Common myeloid progenitor, CD34-positive (primary cell): ENCODE measurements at regions not wholly inside any gene's neighbourhood (a gene's known extent, or its start where the extent isn't known, plus 50 kb on each side); places are given as distances from the start of the nearest gene placed in this dataset.

ENCODE experiments used
- CTCF ChIA-PET: fragments of 350-600 bp; sonication (Branson Sonifier 250); formaldehyde crosslinking; loops from one replicate; lab custom pipeline; 2021; ENCODE audit warnings: antibody characterized with exemption; lab: Charles Lee
- POLR2A ChIA-PET: fragments of 350-600 bp; sonication (Branson Sonifier 250); formaldehyde crosslinking; loops from one replicate; lab custom pipeline; 2021; ENCODE audit warnings: antibody characterized with exemption; lab: Charles Lee
- DNase-seq, 3 donors: peaks; one replicate each; pipeline versions ENCODE4 v3.0.0 to v3.0.0-alpha.2; 2013
- H3K27ac ChIP-seq, 2 experiments: 1 replicate in 1 of 2; 2 replicates in 1 of 2; pipeline ENCODE4 v1.7.0; 2013; ENCODE audit warnings: inconsistent platforms in 2 of 2, low read length in 2 of 2, mild to moderate bottlenecking in 2 of 2, low read depth in 1 of 2, moderate library complexity in 1 of 2; ENCODE audit not compliant: severe bottlenecking in 2 of 2, insufficient read depth in 1 of 2, poor library complexity in 1 of 2
- H3K27me3 ChIP-seq, 5 experiments: replicated peaks in 2 of 5; 1 replicate in 3 of 5; 2 replicates in 2 of 5; pipeline versions ENCODE4 v1.6.1 to v1.7.0; 2013; ENCODE audit warnings: low read length in 4 of 5, mild to moderate bottlenecking in 2 of 5, moderate library complexity in 2 of 5, inconsistent platforms in 1 of 5; ENCODE audit not compliant: insufficient read depth in 5 of 5, control insufficient read depth in 4 of 5
- H3K36me3 ChIP-seq, 4 experiments: 1 replicate in 2 of 4; 2 replicates in 2 of 4; pipeline versions ENCODE4 v1.6.1 to v1.7.0; 2013; ENCODE audit warnings: low read length in 3 of 4, control low read depth in 1 of 4, mild to moderate bottlenecking in 1 of 4; ENCODE audit not compliant: control insufficient read depth in 4 of 4, insufficient read depth in 4 of 4
- H3K4me1 ChIP-seq, 4 experiments: 1 replicate in 3 of 4; 2 replicates in 1 of 4; pipeline versions ENCODE4 v1.6.1 to v1.7.1; 2013; ENCODE audit warnings: low read length in 3 of 4, mild to moderate bottlenecking in 3 of 4, control low read depth in 1 of 4, inconsistent platforms in 1 of 4, moderate library complexity in 1 of 4; ENCODE audit not compliant: control insufficient read depth in 4 of 4, insufficient read depth in 4 of 4; ENCODE audit errors: control extremely low read depth in 1 of 4
- H3K4me3 ChIP-seq, 7 experiments: 1 replicate in 4 of 7; 2 replicates in 3 of 7; pipeline versions ENCODE4 v1.5.1 to v1.7.0; 2013; ENCODE audit warnings: mild to moderate bottlenecking in 7 of 7, low read length in 6 of 7, moderate library complexity in 6 of 7, inconsistent platforms in 2 of 7, low read depth in 2 of 7, control low read depth in 1 of 7; ENCODE audit not compliant: insufficient read depth in 4 of 7, control insufficient read depth in 1 of 7; ENCODE audit errors: extremely low read depth in 1 of 7
- H3K9me3 ChIP-seq, 5 experiments: 1 replicate in 4 of 5; 2 replicates in 1 of 5; pipeline versions ENCODE4 v1.6.1 to v1.7.1; 2013; ENCODE audit warnings: low read length in 4 of 5, mild to moderate bottlenecking in 2 of 5, inconsistent platforms in 1 of 5, low read depth in 1 of 5, moderate library complexity in 1 of 5; ENCODE audit not compliant: control insufficient read depth in 4 of 5, insufficient read depth in 2 of 5; ENCODE audit errors: control extremely low read depth in 1 of 5
- WGBS: methylation state at CpG from one replicate; pipeline ENCODE4 v1.1.5; 2013; ENCODE audit not compliant: insufficient coverage; 5-methylcytosine and 5-hydroxymethylcytosine counted together

DNA sequence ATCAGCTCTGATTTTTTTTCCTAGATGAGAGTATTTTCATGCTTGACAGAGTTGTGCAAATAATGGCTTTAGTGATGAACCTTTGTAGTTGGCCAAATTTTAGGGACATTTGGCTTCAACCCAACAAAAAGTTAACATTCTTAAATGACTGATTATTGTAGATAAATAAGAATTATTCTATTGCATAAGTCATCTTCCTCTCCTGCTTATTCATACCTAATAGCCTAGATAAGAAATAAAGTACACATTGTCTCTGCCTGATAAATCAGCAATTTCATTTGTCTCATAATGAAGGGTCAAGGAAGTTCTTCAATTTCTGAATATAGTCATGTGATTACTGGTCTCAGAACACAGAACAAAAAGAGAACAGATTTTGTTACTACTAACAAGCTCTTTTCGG is 428.9 kb upstream of the IL12A start:
- Histone ChIP-seq H3K4me1 (no peaks in the 10 kb centered on the region), H3K9me3 (no peaks in the 10 kb centered on the region), H3K36me3 (no peaks in the 10 kb centered on the region), H3K27me3 (peaks cover 0 to 1% (median 0%) of the 10 kb centered on the region in 5 experiments), H3K27ac (no peak overlapping the region), H3K4me3 (no peak overlapping the region)
- no CpG with 5 or more reads among the region's 1 CpG for WGBS
- CTCF ChIA-PET, result no interaction called here
- DNase-seq, result no peak
- POLR2A ChIA-PET, result no interaction called here

DNA sequence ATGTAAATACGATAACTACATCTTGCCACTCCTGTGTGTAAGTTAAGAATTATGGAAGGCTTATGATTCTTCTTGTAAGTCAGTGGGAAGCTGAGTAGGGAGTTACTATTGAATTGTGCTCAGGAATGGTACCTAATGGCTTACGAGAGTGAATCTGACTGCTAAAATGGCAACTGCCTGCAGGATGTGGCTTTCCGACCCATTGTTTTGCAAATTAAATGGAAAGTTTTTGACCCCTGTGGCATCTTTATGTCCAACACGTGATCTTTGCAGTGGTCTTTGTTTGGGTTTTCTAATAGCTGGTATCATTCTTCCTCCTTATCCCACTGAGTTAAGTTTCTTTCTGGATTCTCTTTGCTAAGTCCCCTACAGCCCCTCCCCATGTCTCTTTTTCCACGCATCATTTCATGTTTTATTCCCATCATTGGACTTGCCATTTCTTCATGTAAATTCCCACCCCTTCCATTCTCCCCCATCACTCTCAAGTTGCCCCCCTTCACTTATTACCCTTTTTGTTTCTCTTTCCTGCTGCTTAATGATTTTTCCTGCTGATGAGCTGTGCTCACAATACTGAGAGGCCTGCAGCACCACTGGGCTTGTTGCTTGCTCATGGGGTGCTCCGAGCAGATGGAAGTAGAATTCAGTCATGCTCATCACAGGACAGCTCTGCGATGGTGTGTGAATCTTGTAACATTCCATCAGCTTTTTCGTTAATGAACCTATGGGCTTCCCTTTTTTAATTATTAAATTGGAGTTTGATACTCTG is 428.2 kb upstream of the IL12A start:
- H3K4me1 ChIP-seq, result no peaks in the 10 kb centered on the region
- ChIA-PET CTCF (no interaction called here), POLR2A (no interaction called here)
- H3K9me3 ChIP-seq, result no peaks in the 10 kb centered on the region
- no peak for DNase-seq
- no peaks in the 10 kb centered on the region for H3K36me3 ChIP-seq
- WGBS, result 63% methylated on average over 6 of the region's 8 CpGs
- peaks cover 0 to 1% (median 0%) of the 10 kb centered on the region in 5 experiments for H3K27me3 ChIP-seq
- no peak overlapping the region for H3K27ac ChIP-seq
- no peak overlapping the region for H3K4me3 ChIP-seq

DNA sequence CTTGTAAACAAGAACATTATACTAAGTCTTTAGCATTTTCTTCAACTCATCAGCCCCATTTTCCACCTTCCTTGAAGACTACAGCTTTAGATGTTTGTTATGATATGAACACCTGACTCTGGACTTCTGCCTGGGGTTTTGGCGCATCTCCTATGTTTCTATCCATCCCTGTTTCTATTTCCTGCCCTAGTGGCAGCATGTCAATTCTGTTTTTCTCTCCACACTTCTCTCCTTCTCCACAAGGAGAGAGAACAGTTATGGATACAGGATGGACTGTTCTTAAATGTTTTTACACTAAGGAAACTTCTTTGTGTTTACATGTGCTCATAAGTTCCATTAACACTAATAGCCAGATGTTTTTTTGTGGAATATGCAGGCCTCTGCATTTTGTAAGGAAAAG is 423.3 kb upstream of the IL12A start:
- H3K4me3 ChIP-seq, result no peak overlapping the region

DNA sequence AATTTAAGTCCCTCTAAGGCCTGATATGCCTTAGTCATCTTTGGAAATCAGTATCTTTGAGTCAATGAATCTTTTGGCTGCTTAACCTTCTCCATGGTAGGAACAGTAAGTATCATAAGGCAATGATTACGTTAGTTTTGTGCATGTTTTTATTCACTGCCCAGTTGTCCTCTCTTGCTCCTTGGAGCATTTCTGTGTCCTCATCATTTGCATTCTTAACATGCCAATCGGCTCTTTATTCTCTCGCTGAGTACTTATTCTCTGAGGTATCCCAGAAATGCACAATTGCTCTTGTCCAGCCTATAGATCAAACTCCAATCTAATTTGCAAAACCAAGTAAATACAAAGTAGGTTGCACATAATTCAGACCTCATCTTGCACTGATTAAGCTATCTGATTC is 405.0 kb upstream of the IL12A start:
- POLR2A ChIA-PET, result no interaction called here
- CTCF ChIA-PET, result no interaction called here
- DNase-seq, result no peak
- Histone ChIP-seq H3K4me3 (no peak overlapping the region), H3K27me3 (peaks cover 0 to 7% (median 0%) of the 10 kb centered on the region in 5 experiments), H3K4me1 (no peaks in the 10 kb centered on the region), H3K27ac (no peak overlapping the region), H3K9me3 (no peaks in the 10 kb centered on the region), H3K36me3 (no peaks in the 10 kb centered on the region)
- 94% methylated on average over 3 of the region's 3 CpGs for WGBS

More for the DNA sequence above, 423.3 kb upstream of the IL12A start:
- Histone ChIP-seq H3K36me3 (no peaks in the 10 kb centered on the region), H3K27ac (no peak overlapping the region), H3K9me3 (no peaks in the 10 kb centered on the region), H3K4me1 (no peaks in the 10 kb centered on the region), H3K27me3 (peaks cover 0 to 1% (median 0%) of the 10 kb centered on the region in 5 experiments)
- WGBS, result no CpG with 5 or more reads among the region's 1 CpG
- no peak for DNase-seq
- POLR2A ChIA-PET, result no interaction called here
- CTCF ChIA-PET, result no interaction called here

DNA sequence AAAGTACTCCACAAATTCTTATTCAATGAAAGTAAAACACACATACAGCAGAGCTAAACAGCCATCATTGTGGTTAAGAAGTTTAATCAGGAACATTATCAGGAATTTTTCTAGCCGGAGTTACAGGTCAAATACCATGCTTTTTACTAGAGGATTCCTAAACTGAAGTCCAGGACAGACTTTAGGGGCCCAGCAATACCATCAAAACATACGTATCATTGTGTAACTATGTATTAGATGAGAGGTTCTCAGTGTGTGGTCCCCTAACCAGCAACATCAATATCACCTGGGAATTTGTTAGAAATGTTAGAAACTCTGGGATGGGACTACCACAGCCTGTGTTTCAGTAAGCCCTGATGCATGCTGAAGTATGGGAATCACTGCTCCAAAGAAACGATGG is 404.2 kb upstream of the IL12A start:
- no peaks in the 10 kb centered on the region for H3K4me1 ChIP-seq
- H3K9me3 ChIP-seq, result no peaks in the 10 kb centered on the region
- ChIA-PET CTCF (no interaction called here), POLR2A (no interaction called here)
- no peak overlapping the region for H3K27ac ChIP-seq
- H3K27me3 ChIP-seq, result peaks cover 0 to 7% (median 0%) of the 10 kb centered on the region in 5 experiments
- no peak for DNase-seq
- H3K36me3 ChIP-seq, result no peaks in the 10 kb centered on the region
- 75% methylated on average over 2 of the region's 3 CpGs for WGBS
- no peak overlapping the region for H3K4me3 ChIP-seq

DNA sequence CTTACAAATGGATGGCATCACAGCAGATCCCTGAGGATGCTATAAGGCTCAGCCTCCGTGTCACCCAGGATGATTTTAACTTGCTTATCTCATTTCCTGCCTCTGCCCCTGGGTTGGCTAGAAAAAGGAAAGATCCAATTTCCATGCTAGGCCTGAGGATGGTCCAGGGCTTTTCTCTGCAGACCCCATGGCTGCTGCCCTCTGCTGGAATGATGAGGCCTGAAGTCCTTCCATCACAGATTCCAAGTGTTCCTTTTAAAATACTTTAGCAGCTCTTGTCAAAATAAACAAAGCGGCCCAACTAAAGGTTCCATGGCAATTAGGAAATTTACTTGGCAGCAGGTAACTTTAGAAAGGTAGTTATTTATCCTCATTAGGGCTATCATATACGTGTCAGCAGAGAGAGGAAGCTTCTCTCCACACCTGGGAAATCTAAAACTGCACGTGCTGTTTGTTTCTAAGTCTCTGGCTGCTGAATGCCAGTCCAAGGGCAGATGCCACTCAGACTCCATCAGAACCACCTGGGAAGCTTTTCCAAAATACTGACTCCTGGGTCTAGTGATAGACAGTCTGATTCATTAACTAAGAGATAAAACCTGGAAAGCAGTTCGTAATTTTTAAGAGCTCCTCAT is 401.9 kb upstream of the IL12A start:
- Histone ChIP-seq H3K4me1 (no peaks in the 10 kb centered on the region), H3K36me3 (no peaks in the 10 kb centered on the region), H3K27me3 (peaks cover 0 to 7% (median 0%) of the 10 kb centered on the region in 5 experiments), H3K4me3 (no peak overlapping the region), H3K9me3 (no peaks in the 10 kb centered on the region), H3K27ac (no peak overlapping the region)
- ChIA-PET POLR2A (interaction anchor here (0.6 kb wide), 1 partner anchor 73 kb away, joined by 3 read pairs; no protein-coding TSS in a partner anchor), CTCF (interaction anchor here (1.2 kb wide), 1 partner anchor 10 kb away, joined by 3 read pairs; no protein-coding TSS in a partner anchor)
- DNase-seq, result peak in 2 of 3 donors; percentile 9
- WGBS, result 56% methylated on average over 2 of the region's 5 CpGs
